Hepatocyte (in vitro differentiated cells): ENCODE measurements at regions not wholly inside any gene's neighbourhood (a gene's known extent, or its start where the extent isn't known, plus 50 kb on each side); places are given as distances from the start of the nearest gene placed in this dataset.

ENCODE experiments used
- EZH2 ChIP-seq: fragments of 200-600 bp; sonication (generic); IDR thresholded peaks from 2 replicates; pipeline ENCODE4 v1.6.1; 2016; ENCODE audit warnings: antibody characterized with exemption, mild to moderate bottlenecking, borderline replicate concordance
- TF ChIP-seq, protein P1 (sequence below): fragments of 200-600 bp; sonication (generic); IDR thresholded peaks from 2 replicates; pipeline ENCODE4 v1.5.1; 2016; ENCODE audit warnings: antibody characterized with exemption, mild to moderate bottlenecking; ENCODE audit not compliant: poor library complexity

DNA sequence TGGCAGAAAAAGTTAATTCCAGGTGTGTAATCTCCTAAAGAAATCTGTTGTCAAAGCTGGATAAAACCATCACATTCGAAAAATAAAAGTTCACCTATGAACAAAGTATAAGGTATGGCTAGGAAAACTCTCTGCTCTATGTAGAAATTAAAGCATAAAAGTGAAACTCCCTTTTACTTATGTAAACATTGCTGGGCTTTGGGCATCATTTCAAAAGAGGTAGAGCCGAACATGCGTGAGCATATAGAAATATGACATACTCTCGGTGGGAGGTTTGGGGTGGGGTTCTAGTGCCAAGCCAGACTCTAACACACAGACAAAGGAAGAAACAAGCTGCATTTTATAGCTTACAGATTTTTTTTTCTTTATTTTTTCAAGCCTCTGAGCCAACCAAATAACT lies 306.8 kb upstream of the ATP11B start:
- TF ChIP-seq, protein P1, sequence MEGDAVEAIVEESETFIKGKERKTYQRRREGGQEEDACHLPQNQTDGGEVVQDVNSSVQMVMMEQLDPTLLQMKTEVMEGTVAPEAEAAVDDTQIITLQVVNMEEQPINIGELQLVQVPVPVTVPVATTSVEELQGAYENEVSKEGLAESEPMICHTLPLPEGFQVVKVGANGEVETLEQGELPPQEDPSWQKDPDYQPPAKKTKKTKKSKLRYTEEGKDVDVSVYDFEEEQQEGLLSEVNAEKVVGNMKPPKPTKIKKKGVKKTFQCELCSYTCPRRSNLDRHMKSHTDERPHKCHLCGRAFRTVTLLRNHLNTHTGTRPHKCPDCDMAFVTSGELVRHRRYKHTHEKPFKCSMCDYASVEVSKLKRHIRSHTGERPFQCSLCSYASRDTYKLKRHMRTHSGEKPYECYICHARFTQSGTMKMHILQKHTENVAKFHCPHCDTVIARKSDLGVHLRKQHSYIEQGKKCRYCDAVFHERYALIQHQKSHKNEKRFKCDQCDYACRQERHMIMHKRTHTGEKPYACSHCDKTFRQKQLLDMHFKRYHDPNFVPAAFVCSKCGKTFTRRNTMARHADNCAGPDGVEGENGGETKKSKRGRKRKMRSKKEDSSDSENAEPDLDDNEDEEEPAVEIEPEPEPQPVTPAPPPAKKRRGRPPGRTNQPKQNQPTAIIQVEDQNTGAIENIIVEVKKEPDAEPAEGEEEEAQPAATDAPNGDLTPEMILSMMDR, result no peak
- no peak for TF ChIP-seq EZH2
